ENCODE measurements at regions not wholly inside any gene's neighbourhood (a gene's known extent, or its start where the extent isn't known, plus 50 kb on each side); places are given as distances from the start of the nearest gene placed in this dataset.

DNA sequence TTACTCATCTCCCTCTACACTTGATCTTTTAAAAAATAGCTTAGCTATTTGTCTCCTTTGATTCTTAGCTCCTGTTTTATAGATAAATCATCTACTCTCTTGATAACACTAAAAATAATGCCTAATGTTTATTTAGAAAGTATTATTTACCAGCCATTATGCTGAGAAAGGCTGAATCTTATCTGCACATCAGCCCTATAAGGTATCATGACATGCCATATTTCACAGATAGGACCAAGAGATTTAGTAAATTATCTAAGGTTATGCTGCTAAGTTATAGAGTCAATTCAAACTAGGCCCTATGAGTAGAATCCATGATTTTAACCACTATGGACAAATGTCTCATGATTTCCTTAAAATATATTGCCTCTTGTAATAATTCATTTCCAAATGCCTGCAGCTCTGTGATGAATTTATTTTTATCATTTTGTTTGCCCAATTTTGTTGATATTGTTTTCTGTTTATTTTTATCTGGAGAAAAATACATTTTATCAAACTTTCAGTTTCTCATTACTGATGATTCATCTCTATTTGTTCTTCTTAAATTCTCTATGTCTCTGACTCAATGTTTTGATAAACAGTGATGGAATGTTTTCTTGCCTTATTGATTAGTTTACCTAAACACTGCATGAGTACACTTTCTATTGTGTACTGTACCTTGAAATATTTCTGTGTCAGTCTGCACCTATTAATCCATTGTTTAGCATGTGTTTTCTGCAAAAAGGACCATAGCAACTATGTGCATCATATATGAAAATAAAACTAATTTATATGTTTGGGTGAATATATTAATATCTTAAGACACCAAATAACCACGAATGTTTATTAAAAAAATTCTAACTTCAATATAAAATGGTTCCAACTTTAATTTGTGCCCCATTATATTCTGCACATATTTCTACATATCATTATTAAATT is 300.8 kb downstream of the CDH9 start:
- TF ChIP-seq, protein P1, sequence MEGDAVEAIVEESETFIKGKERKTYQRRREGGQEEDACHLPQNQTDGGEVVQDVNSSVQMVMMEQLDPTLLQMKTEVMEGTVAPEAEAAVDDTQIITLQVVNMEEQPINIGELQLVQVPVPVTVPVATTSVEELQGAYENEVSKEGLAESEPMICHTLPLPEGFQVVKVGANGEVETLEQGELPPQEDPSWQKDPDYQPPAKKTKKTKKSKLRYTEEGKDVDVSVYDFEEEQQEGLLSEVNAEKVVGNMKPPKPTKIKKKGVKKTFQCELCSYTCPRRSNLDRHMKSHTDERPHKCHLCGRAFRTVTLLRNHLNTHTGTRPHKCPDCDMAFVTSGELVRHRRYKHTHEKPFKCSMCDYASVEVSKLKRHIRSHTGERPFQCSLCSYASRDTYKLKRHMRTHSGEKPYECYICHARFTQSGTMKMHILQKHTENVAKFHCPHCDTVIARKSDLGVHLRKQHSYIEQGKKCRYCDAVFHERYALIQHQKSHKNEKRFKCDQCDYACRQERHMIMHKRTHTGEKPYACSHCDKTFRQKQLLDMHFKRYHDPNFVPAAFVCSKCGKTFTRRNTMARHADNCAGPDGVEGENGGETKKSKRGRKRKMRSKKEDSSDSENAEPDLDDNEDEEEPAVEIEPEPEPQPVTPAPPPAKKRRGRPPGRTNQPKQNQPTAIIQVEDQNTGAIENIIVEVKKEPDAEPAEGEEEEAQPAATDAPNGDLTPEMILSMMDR (IDR thresholded peaks at IDR 0.05; ENCODE audit: low read length), result no peak
- Histone ChIP-seq H3K4me1 (ENCODE audit: low read length) (no peaks in the 10 kb centered on the region), H3F3A (ENCODE audit: insufficient read depth, low read length) (no peaks in the 10 kb centered on the region), H3K27ac (ENCODE audit: low read length) (no peak overlapping the region), H3K36me3 (replicated peaks; ENCODE audit: insufficient read depth, low read length) (no peaks in the 10 kb centered on the region), H3K4me2 (ENCODE audit: low read depth, low read length) (no peak overlapping the region), H3K4me3 (ENCODE audit: low read length) (no peak overlapping the region), H4K20me1 (ENCODE audit: insufficient read depth, low read length) (no peaks in the 10 kb centered on the region), H3K9me2 (replicated peaks; ENCODE audit: insufficient read depth, low read length) (no peaks in the 10 kb centered on the region), H3K79me2 (ENCODE audit: low read length) (no peaks in the 10 kb centered on the region), H3K9ac (ENCODE audit: low read length) (no peak overlapping the region), H3K9me3 (replicated peaks; ENCODE audit: insufficient read depth, low read length) (no peaks in the 10 kb centered on the region), H3K27me3 (replicated peaks; ENCODE audit: insufficient read depth, low read length) (no peaks in the 10 kb centered on the region), H2AFZ (ENCODE audit: low read length) (no peak overlapping the region)
- no peak for DNase-seq

DNA sequence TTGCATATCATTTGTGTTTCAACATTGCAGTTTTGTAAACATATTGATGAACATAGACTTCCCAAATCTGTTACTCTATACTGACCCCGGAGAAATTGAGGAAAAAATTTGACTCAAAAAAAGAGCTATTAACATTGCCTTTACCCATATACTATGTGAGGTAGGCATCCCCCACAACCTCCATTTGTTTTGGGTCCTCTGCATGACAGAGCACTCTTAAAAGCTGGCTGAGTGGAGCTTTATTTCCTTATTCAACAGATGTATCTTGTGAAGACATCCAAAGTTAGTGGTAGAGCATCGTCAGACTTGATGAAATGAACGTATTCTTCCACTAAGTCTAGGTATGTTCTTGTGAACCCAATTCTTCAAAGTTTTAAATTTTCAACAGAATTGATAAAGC is 310.5 kb downstream of the CDH9 start:
- Histone ChIP-seq H3K9me2 (replicated peaks; ENCODE audit: insufficient read depth, low read length) (no peaks in the 10 kb centered on the region), H4K20me1 (ENCODE audit: insufficient read depth, low read length) (no peaks in the 10 kb centered on the region), H3K4me1 (ENCODE audit: low read length) (no peaks in the 10 kb centered on the region), H3K4me2 (ENCODE audit: low read depth, low read length) (no peak overlapping the region), H3K27ac (ENCODE audit: low read length) (no peak overlapping the region), H3K9me3 (replicated peaks; ENCODE audit: insufficient read depth, low read length) (no peaks in the 10 kb centered on the region), H2AFZ (ENCODE audit: low read length) (no peak overlapping the region), H3K79me2 (ENCODE audit: low read length) (no peaks in the 10 kb centered on the region), H3K9ac (ENCODE audit: low read length) (no peak overlapping the region), H3K4me3 (ENCODE audit: low read length) (no peak overlapping the region), H3K36me3 (replicated peaks; ENCODE audit: insufficient read depth, low read length) (no peaks in the 10 kb centered on the region), H3F3A (ENCODE audit: insufficient read depth, low read length) (no peaks in the 10 kb centered on the region), H3K27me3 (replicated peaks; ENCODE audit: insufficient read depth, low read length) (no peaks in the 10 kb centered on the region)
- TF ChIP-seq EZH2phosphoT487 (IDR thresholded peaks at IDR 0.05; ENCODE audit: low read length), result no peak
- TF ChIP-seq, protein P1 (IDR thresholded peaks at IDR 0.05; ENCODE audit: low read length), result no peak
- no peak for TF ChIP-seq EZH2 (optimal IDR thresholded peaks at IDR 0.05; ENCODE audit: low read depth, low read length)
- no peak for DNase-seq

DNA sequence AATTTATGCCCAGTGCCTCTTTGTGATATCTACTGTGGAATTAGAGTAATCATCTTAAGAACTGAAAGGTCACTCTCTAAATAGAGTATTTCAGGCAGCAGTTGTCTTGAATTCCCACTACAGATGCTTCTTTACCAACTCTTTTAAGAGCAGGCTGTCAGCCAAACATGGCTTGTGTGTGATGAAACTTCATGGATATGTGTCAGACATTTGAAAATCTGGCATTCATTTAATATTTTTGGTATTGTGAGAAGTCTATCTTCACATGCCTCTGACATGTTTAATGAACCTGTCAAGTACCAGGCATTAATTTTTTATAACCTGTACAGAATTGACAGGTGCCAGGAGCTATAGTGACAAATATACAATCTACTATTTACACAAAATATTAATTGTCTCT is 318.6 kb downstream of the CDH9 start:
- Histone ChIP-seq H3K9me3 (replicated peaks; ENCODE audit: insufficient read depth, low read length) (no peaks in the 10 kb centered on the region), H3K4me1 (ENCODE audit: low read length) (no peaks in the 10 kb centered on the region), H2AFZ (ENCODE audit: low read length) (no peak overlapping the region), H4K20me1 (ENCODE audit: insufficient read depth, low read length) (no peaks in the 10 kb centered on the region), H3K4me2 (ENCODE audit: low read depth, low read length) (no peak overlapping the region), H3K4me3 (ENCODE audit: low read length) (no peak overlapping the region), H3F3A (ENCODE audit: insufficient read depth, low read length) (no peaks in the 10 kb centered on the region), H3K9me2 (replicated peaks; ENCODE audit: insufficient read depth, low read length) (no peaks in the 10 kb centered on the region), H3K27me3 (replicated peaks; ENCODE audit: insufficient read depth, low read length) (no peaks in the 10 kb centered on the region), H3K36me3 (replicated peaks; ENCODE audit: insufficient read depth, low read length) (no peaks in the 10 kb centered on the region), H3K79me2 (ENCODE audit: low read length) (no peaks in the 10 kb centered on the region), H3K9ac (ENCODE audit: low read length) (no peak overlapping the region), H3K27ac (ENCODE audit: low read length) (no peak overlapping the region)
- no peak for DNase-seq
- no peak for TF ChIP-seq EZH2 (optimal IDR thresholded peaks at IDR 0.05; ENCODE audit: low read depth, low read length)
- TF ChIP-seq, protein P1 (IDR thresholded peaks at IDR 0.05; ENCODE audit: low read length), result no peak
- no peak for TF ChIP-seq EZH2phosphoT487 (IDR thresholded peaks at IDR 0.05; ENCODE audit: low read length)

Data from MM.1S (cell line).